ENCODE measurements at regions not wholly inside any gene's neighbourhood (a gene's known extent, or its start where the extent isn't known, plus 50 kb on each side); places are given as distances from the start of the nearest gene placed in this dataset.

- Histone ChIP-seq H3K36me3 (no peaks in the 10 kb centered on the region), H3K4me1 (peaks cover 5% of the 10 kb centered on the region), H3K27ac (no peak overlapping the region), H3K9me3 (no peaks in the 10 kb centered on the region), H3K27me3 (ENCODE audit: low read depth) (no peaks in the 10 kb centered on the region), H3K4me3 (no peak overlapping the region)
- intact Hi-C loops (cut with DNase I): no loop called here
- no peak for DNase-seq
- ATAC-seq: peak in 1 of 2 donors; percentile 26
- TF ChIP-seq, protein P1, sequence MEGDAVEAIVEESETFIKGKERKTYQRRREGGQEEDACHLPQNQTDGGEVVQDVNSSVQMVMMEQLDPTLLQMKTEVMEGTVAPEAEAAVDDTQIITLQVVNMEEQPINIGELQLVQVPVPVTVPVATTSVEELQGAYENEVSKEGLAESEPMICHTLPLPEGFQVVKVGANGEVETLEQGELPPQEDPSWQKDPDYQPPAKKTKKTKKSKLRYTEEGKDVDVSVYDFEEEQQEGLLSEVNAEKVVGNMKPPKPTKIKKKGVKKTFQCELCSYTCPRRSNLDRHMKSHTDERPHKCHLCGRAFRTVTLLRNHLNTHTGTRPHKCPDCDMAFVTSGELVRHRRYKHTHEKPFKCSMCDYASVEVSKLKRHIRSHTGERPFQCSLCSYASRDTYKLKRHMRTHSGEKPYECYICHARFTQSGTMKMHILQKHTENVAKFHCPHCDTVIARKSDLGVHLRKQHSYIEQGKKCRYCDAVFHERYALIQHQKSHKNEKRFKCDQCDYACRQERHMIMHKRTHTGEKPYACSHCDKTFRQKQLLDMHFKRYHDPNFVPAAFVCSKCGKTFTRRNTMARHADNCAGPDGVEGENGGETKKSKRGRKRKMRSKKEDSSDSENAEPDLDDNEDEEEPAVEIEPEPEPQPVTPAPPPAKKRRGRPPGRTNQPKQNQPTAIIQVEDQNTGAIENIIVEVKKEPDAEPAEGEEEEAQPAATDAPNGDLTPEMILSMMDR (IDR thresholded peaks at IDR 0.05): no peak
These were observed 222.3 kb upstream of the CDIN1 start for GRCh38 chr15:36356978-36357601.

- Histone ChIP-seq H3K9me3 (no peaks in the 10 kb centered on the region), H3K4me1 (peaks cover 5% of the 10 kb centered on the region), H3K4me3 (no peak overlapping the region), H3K36me3 (no peaks in the 10 kb centered on the region), H3K27me3 (ENCODE audit: low read depth) (no peaks in the 10 kb centered on the region), H3K27ac (no peak overlapping the region)
- ATAC-seq (no peak), DNase-seq (no peak)
- intact Hi-C loops (cut with DNase I): no loop called here
- TF ChIP-seq, protein P1 (IDR thresholded peaks at IDR 0.05): no peak
These were observed 221.3 kb upstream of the CDIN1 start for GRCh38 chr15:36358094-36358493.

DNA sequence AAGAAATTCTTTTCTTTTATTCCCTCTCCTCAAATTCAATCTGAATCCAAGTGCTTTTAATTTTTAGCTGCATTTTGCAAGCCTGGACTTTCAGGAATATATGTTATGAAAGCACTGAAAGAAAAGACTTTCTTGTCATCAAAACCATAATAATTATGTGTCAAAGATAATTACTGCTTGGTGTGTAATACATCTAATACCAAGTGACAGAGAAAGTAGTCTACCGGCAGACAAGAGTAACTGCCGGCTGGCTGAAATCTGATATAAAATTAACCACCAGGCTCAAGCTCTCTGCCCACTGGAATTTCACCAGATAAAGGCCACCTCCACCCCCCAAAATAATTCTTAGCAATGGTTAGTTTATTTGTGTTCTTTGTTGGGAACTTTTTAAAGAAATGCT lies 220.9 kb upstream of the CDIN1 start:
- Histone ChIP-seq H3K27me3 (ENCODE audit: low read depth) (no peaks in the 10 kb centered on the region), H3K9me3 (no peaks in the 10 kb centered on the region), H3K4me3 (no peak overlapping the region), H3K36me3 (no peaks in the 10 kb centered on the region), H3K4me1 (peaks cover 5% of the 10 kb centered on the region), H3K27ac (no peak overlapping the region)
- DNase-seq: no peak
- intact Hi-C loops (cut with DNase I): no loop called here
- TF ChIP-seq, protein P1 (IDR thresholded peaks at IDR 0.05): no peak
- no peak for ATAC-seq

- Histone ChIP-seq H3K4me3 (no peak overlapping the region), H3K27me3 (ENCODE audit: low read depth) (no peaks in the 10 kb centered on the region), H3K36me3 (no peaks in the 10 kb centered on the region), H3K27ac (no peak overlapping the region), H3K4me1 (peaks cover 5% of the 10 kb centered on the region), H3K9me3 (no peaks in the 10 kb centered on the region)
- intact Hi-C loops (cut with DNase I): no loop called here
- TF ChIP-seq, protein P1 (IDR thresholded peaks at IDR 0.05): no peak
- ATAC-seq: no peak
- no peak for DNase-seq
These were observed 220.1 kb upstream of the CDIN1 start for GRCh38 chr15:36359286-36359685.

- intact Hi-C loops (cut with DNase I): no loop called here
- H3K27ac ChIP-seq: no peak overlapping the region
- H3K9me3 ChIP-seq: no peaks in the 10 kb centered on the region
- H3K4me3 ChIP-seq: no peak overlapping the region
- TF ChIP-seq, protein P1 (IDR thresholded peaks at IDR 0.05): no peak
- ATAC-seq (no peak), DNase-seq (no peak)
- H3K27me3 ChIP-seq (ENCODE audit: low read depth): no peaks in the 10 kb centered on the region
- H3K36me3 ChIP-seq: no peaks in the 10 kb centered on the region
- H3K4me1 ChIP-seq: peaks cover 5% of the 10 kb centered on the region
These were observed 218.0 kb upstream of the CDIN1 start for GRCh38 chr15:36361351-36361870.
